Activated effector memory CD4-positive, alpha-beta T cell treated with anti-CD3 and anti-CD28 coated beads, Interleukin-2, amount 50 U/mL, for 16 hours (primary cell): ENCODE measurements at regions not wholly inside any gene's neighbourhood (a gene's known extent, or its start where the extent isn't known, plus 50 kb on each side); places are given as distances from the start of the nearest gene placed in this dataset.

Source experiments
- DNase-seq: peaks from one replicate; pipeline ENCODE4 v3.0.0-alpha.2; 2020

DNA sequence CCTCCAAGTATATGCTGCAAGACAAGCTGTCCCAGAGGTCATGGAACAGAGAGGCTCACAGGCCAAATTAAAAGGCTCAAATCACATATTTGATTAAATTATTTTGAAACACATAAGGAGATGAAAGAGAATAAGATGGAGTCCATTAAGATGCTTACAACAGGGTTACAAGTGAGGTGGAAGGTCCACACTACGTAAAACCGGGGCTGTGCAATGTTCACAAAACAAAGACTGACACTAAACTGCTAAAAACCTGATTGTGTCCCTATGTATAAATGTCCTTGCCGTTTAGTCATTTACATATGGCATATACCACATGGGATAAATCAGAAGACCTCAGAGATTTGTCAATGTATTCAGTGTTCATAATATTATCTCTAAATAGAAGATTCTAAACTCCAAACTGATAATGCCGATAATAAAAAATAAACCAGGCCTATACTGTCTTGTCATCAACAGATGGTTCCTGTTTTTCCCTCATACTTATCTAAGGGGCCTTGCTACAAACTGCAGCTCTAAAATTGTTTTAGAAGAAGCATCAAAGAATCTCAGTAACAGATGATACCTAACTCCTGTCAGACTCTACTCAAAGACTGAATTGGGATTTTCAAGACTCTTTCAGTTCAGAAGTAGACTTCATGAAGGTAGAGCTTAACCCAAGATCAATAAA, 51.8 kb upstream of the RIPOR2 start:
- no peak for DNase-seq

DNA sequence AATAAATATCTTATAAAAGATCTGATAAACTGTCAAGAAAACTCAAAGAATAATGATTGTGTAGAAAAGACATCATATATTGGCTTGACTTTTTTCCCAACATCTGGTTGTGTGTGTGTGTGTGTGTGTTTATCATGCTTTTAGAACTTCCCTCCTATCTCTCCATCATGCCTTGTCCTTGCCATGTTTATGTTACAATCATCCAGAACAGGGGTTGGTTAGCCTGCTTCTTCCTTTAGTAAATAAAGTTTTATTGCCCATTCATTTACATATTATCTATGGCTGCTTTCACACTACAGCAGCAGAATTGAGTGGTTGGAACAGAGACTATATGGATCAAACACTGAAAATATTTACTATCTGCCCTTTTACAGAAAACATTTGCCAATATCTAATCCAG, 52.8 kb upstream of the RIPOR2 start:
- no peak for DNase-seq

DNA sequence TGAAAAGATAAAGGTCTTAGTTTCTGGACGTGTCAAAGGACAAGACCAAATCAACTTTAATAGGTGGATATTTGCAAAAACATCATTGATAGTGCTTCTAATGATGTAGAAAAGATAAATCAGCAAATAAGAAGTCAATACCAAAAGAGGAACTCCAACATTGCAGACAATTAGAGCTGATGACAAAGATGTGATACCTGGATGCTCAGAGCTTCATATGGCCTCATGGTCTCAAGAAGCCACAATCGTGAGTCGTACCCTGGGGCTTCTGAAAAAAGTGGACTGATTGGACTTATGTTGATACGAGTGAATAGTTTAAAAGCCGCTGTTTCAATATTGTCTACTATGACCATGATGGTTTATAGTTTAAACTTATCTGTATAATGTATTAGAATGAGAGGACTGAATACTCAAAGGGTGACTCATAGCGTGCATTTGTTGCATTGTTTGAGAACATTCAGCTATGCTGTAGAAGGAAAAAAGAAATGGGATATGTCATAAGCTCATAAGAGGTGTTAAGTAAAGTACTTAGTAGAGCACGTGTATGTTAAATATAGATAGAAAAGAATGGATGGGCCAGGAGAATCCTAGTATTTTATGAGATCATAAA, 54.6 kb upstream of the RIPOR2 start:
- DNase-seq = no peak

DNA sequence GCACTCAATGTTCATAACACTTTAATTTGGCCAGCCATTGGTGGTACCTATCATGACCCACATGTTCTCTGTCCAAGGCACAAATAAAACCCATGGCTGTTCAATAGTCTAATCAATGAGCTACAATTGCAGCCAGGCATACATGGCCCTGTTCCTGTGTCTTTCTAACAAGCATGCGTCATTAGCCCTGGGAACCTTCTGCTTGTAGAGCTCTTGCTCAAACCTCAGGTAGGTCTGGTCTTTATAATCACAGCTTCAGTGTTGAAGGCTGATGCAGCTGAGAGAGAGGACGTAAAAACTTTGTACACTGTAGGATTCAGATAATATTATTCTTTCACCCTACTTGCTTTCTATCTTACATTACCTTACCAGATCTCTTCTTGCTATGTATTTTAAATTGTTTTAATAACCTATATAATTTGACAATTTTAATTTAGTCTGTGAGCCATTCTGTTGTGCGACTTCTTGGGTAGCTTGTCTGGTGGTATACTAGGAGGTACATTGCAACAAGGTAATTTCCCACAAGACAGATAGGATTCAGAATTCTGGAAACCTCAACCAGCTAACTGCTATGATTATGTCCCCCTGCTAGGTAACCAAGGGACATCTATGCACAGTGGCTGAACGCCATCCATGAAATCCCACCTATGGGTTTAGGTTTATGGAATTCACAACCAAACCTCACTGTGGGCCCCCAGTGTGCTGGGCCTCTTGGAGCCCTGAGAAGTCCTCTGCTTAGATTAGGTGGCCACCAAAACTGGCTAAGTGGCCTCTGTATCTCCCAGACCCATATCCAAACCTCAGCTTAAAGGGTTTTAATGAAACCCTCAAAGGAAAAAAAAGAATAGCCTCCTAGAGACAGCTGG, 55.4 kb upstream of the RIPOR2 start:
- DNase-seq = no peak

DNA sequence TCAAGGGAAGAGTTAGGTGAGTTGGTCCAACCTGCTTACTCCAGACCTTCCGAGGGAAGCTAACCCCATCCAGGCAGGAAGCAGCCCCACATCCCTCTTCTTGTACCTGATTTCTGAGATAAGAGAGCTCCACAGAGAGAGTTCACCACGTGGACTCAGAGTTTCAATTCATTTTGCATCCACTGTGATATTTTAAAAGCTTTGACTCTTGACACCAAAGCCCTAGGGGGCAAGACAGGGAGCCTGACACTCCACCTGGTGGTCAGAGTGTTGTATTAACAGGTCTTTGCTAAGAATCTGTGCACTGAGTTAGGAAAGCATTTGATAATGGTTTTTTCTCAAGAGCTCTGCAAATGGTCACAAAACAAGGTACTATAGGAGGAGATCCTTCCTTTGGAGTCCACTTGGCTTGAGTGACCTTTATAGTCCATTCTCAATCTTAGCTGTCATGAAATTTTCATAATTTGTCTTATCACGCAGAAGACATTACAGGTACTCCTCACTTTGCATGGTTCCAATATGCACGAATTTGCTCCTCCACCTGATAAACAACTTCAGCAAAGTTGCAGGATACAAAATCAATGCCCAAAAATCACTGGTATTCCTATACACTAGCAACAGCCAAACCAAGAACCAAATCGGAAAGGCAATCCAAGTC, 56.2 kb upstream of the RIPOR2 start:
- peak; percentile 88 for DNase-seq

DNA sequence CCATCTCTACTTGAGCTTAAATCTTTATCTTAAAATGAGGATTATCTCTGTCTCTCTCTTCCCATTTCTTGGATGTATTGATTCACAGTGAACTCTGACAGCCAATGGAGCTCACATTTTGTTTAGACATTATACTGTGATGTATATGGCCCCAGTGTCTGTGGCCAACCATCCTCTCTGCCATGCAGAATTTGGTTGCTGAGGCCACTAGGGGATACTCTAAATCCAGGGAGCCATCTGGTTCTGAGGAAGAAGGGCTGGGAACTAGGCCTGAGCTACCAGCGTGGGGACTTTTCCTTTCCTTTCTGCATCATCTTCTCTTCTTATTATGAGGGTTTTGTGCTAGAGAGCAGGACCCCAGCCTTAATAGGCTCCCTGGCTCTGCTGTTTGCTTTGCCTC, 59.1 kb upstream of the RIPOR2 start:
- no peak for DNase-seq

DNA sequence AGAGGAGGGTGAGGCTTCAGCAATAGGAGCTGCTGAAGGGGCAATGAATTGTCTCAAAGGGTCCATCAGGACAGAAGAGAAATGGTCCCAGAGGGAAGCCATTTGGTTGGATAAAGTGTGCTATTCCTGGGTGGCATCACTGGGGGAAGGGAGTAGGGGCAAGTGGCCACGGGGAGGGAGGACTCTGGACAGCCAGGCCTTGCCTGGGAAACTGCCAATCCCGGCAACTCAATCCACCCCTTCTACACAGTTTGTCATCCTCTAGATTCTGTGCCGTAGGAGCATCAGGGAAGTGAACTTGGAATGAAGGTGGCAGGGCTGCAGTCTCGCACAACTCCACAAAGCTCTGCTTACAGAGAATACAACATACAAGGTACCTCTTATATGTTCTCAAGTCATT, 59.5 kb upstream of the RIPOR2 start:
- DNase-seq = no peak

DNA sequence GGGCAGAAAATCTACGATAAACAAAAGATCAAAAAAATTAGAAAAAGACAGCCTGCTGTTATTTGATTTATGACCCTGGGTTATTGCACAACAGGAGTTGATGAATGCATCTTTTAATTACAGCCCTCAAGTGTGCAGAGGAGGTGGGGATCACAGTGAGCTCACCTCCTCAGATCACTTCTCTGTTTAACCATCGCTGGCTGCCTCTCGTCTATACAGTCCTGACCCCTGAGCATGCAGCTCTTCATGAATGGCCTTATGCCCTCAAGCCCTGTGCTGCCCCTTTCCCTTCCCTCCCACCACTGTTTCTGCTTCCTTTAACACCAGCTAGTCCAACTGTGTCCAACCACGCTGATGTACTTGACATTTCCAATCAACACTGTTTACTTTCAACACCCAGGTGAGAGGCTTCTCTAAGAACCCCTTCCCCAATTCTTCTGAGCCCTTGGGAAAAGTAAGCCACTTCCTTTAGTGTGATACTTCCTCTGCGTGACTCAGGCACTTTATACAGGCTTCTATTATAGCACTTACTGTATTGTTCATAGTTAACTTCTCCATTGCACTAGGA, 60.6 kb upstream of the RIPOR2 start:
- DNase-seq = no peak

DNA sequence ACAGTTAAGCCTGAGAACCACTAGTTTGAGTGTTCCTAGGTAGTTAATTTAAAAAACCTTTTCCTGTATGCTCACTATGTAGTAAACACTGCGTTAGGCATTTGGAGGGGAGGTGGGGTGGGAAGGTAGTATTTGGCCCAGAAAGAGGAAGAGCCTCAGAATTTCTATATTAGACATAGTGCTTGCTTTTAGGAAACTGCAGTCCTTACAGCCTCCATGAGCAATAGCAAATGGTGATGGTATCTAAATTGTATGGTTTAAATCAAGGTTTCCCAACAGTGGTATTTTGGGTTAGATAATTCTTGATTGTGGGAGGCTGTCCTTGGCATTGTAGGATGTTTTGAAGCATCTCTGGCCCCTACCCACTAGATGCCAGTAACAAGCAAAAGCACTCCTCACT, 61.5 kb upstream of the RIPOR2 start:
- DNase-seq = no peak

DNA sequence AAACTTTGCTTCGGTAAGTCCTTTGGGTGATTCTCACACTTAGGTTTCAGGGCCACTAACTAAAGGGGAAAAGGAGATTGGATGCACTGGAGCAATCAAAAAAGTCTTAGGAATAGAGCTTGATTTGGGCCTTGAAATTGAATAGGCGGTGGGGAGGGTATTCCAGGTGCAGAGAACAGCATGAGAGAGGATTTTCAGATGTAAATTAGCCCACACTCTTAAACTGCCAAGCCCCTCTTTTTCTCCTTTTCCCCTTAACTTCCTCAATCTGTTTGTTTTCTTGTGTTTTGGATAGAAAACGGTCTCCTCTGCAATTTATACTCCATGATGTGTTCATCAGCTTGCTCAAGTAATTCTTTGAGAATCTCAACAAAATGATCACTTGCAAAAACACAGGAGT, 62.1 kb upstream of the RIPOR2 start:
- DNase-seq = no peak

DNA sequence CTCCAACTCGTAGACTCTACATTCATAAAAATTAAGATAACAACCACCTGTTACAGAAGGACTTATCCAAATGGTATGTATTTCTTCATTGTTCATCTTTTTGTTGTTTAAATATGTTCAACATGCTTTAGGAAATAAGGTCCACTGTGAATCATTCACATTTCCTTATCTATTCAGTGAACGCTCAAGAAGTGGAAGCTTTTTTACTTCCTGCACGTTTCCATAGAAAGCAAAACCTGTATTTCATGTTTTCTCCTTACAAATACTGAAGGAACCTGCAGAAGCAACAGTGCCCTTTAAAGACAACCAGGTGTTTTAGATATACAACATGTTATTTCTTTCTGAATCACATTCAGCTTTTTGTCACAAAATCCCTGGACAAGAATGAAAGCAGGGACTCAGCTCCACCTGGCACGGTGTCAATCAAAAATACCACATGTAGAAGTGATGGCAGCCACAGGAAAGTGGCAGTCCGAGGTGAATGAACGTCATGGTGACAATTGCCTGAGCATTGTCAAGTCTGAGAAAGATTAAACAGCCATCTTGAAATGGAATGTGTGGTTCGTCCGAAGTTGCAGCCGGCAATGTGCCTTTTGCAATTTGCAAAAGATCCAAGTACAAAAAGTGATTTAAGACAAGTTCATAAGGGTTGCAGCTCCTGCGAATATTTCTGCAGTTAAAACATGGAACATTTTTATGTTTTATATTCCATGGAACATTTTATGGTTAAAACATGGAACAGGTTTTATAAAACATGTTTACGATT, 66.7 kb upstream of the RIPOR2 start:
- no peak for DNase-seq

DNA sequence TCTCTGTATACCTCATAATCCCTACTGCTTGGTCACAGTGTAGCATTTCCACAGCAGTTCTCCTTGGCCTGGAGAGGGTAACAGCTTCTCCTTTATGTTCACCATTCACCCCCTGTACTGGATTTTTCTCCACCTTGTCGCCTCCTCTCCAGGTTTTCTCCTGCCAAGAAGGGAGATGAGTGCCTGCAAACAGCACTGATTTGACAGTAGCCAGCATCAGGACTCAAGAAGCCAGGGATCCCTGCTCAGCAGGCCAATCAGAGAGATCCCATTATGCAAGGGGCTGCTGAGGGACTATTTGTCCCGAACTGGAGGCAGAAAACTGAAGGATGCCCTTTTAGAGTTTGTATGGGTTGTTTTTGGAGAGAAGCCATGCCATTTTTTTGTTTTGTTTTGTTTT, 68.6 kb upstream of the RIPOR2 start:
- no peak for DNase-seq

DNA sequence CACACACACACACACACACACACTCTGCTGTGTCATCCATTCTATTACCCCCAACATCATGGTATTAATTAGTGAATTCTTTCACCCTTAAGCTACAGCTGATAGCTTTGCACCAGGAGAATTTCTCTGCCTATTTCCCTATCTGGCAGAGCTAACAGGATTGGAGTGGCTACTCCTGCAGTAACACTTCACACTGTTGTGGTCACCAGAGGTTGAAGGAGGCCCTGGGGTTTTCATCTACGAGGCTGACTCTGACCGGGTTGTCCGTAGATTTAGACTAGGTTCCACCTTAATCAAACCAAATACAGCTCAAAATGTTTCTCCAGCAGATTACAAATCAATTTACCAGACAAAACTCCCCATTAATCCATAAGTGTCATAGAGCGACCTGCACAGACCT, 69.2 kb upstream of the RIPOR2 start:
- DNase-seq = no peak

DNA sequence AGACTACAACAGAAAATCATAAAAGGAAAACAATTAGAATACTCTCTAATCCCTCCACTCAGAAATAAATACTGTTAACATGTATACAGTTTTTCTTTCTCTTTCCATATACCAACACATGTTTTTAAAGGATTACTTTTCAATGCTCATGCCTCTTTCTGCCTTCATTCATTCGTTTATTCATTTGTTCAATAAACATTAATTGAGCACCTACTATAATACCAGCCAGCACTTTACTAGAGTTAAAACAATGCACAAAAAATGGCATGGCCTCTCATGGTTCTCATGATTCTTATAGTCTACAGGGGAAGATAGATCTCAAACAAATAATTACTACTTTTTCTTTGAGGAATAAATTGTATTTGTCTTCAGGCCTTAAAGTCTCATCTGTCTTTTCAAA, 70.3 kb upstream of the RIPOR2 start:
- DNase-seq = no peak

DNA sequence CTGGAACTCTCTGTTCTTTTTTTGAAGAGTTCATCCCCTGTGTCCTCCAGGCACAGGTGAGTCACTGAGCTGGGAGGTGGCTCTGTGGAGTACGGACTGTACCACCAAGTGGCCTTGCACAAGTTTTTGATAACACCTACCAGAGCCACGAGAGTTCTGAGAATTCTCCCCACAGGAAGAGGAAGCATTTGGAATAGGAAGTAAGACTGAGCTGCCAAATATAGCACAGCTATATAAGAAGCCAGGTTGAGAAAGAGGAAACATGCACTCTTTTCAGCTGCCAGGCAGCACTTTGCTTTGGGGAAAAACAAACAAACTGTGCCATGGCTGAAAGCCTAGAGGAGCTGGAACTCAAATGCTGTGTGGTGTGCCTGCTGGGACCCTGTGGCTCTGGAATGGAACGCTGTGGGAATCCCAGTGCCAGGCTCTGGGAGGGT, 70.8 kb upstream of the RIPOR2 start:
- DNase-seq = peak; percentile 74

DNA sequence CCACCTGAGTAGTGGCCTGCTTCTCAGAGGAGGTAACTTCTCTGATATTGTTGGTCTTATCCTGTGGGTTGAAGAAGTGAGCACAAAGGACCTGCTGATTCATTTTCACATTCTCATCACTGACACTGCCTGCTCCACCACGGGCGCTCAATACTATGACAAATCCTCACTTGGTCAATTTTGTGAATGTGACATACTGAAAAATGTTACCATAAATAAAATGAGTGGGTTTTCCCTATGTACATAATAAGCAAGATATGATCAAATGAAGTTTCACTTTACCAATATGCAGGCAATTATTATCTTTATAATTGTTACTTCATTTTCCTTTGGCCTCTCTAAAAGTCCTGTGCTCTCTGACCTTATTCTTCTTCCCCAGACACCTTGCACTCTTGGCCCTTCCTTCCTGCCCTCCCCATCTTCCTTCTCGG, 71.5 kb upstream of the RIPOR2 start:
- peak; percentile 78 for DNase-seq

DNA sequence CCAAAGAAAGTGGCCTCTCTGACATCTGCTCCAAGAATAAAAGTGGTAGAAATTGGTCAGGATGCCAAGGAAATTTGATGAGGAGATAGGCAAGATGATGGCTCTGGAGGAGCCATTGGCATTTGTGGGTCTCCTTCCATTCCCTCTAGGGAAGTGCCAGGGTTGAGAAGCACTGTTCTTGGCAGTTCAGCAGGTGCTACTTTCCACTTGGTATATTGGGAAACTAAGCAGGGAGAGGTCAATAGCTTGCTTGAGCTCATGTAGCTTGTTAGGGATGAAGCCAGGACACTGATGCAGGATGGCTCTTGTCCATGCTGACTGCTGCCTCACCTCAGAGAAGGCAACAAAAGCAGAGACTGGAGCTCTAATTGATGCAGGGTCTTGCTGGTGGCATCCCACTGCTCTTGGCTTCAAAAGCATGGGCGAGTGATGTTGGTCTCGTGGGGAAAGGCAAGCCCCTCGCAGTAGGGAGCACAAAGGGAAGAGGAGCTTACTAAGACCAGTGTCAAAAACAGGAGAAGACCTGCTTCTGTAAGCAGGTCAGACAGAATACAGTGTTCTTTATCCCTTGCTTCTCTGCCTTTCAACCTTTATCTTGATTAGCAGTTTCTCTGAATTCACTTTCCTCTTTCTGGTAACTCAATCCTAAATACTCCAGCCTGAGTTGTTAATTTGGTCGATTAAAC, 73.1 kb upstream of the RIPOR2 start:
- DNase-seq = no peak

DNA sequence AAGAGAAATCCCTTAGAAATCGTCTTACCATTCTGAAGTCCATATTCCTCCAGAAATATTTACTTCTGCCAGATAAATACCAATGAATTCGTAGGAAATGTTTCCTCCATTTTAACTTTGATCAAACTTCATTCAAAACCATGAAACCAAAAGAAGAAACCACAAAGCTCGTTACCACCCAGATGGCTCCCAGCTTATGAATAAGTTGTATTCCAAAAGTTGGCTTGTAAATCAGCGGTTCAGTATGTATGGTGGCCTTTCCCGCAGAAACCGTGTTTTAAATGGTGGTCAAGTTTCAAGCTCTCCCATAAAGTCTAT, 73.6 kb upstream of the RIPOR2 start:
- no peak for DNase-seq

DNA sequence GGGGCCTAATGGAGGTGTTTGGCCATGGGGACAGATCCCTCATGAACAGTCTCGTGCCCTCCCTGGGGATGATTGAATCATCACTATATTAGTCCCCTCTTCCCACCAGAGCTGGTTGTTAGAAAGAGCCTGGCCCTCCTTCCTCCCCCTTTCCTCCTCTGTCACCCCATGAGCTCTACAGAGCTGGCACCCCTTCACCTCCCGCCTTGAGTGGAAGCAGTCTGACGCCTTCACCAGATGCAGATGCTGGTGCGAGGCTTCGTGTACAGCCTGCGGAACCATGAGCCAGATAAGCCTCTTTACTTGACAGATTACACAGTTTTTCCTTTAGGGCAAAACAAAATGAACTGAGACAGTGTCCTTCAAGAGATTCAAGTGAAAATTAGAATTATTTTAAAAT, 74.4 kb upstream of the RIPOR2 start:
- DNase-seq = no peak

DNA sequence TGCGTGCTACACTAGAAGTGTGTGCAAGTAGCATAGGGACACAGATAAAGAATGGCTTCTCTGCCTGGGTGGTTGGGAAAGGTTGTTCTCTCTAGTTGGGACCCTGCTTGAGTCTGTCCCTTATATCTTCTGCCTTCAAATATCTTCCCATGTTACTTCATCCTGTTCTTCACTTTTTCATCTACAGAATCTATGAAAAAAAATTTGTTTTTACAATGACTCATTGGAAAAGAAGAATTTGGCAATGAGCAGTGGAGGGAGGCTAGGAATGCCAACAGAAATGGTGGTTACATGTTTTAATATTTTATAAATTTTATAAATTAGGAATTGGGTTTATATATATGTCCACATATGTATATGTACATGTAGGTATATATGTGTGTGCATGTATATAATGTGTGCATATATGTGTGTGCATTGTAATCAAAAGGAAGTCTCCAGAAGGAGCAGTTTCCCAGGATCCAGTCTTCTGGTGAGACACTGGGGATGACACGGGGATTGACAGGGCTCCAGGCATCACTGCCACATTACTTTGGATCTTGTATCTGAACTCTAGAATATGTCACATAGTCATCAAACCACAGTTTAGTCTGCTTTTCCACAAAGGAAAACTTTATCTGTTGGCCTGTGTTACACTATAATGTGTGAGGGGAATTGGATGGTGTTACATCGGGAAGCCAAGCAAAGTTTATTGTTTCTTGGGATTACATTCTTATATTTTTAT, 75.3 kb upstream of the RIPOR2 start:
- DNase-seq = no peak

DNA sequence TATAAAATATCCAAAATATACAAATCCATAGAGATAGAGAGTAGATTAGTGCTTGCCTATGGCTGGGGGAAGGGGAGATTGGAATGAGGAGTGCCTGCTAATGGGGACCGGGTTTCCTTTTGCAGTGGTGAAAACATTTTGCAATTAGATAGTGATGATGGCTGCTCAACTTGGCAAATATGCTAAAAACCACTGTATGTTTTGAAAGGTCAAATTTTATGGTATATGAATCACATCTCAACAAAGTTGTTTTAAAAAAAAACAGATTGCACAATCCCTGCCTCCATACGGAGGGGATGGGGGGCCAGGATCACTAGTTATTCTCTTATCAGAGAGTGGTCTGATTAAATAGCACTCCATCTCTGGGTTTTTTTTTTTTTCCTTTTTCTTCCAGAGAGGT, 76.9 kb upstream of the RIPOR2 start:
- no peak for DNase-seq
